Stimulated activated naive CD8-positive, alpha-beta T cell treated with anti-CD3 and anti-CD28 coated beads, Interleukin-15, Interleukin-2, amounts not matched to agents 100 ng/mL and 50 ng/mL, for 24 hours (primary cell): ENCODE measurements at regions not wholly inside any gene's neighbourhood (a gene's known extent, or its start where the extent isn't known, plus 50 kb on each side); places are given as distances from the start of the nearest gene placed in this dataset.

Source experiments
- H3K27ac Mint-ChIP-seq: one replicate; pipeline ENCODE4 v1.8.0; 2021; ENCODE audit warnings: mild to moderate bottlenecking, mixed read lengths
- H3K27me3 Mint-ChIP-seq: one replicate; pipeline ENCODE4 v1.8.0; 2021; ENCODE audit warnings: mixed read lengths
- H3K36me3 Mint-ChIP-seq: one replicate; pipeline ENCODE4 v1.8.0; 2021; ENCODE audit warnings: low read depth, mixed read lengths
- H3K4me1 Mint-ChIP-seq: one replicate; pipeline ENCODE4 v1.8.0; 2021; ENCODE audit warnings: low read depth, mixed read lengths
- H3K4me3 Mint-ChIP-seq: one replicate; pipeline ENCODE4 v1.8.0; 2021; ENCODE audit warnings: mild to moderate bottlenecking, mixed read lengths
- H3K9me3 Mint-ChIP-seq: one replicate; pipeline ENCODE4 v1.8.0; 2021; ENCODE audit warnings: mixed read lengths

- Mint-ChIP-seq H3K4me1 (no peaks in the 10 kb centered on the region), H3K4me3 (no peak overlapping the region), H3K27ac (no peak overlapping the region)
Observed at GRCh38 chr10:33401300-33401699, 66.8 kb upstream of the NRP1 start.

GRCh38 chr10:33398796-33399195, 64.3 kb upstream of the NRP1 start:
- Mint-ChIP-seq H3K36me3 (no peaks in the 10 kb centered on the region), H3K27ac (no peak overlapping the region), H3K27me3 (peaks cover 18% of the 10 kb centered on the region), H3K9me3 (peaks cover 16% of the 10 kb centered on the region), H3K4me1 (no peaks in the 10 kb centered on the region), H3K4me3 (no peak overlapping the region)

More at GRCh38 chr10:33401300-33401699, 66.8 kb upstream of the NRP1 start:
- Mint-ChIP-seq H3K9me3 (peaks cover 16% of the 10 kb centered on the region), H3K27me3 (peaks cover 29% of the 10 kb centered on the region), H3K36me3 (no peaks in the 10 kb centered on the region)

- Mint-ChIP-seq H3K27ac (no peak overlapping the region), H3K9me3 (peaks cover 16% of the 10 kb centered on the region), H3K27me3 (peaks cover 11% of the 10 kb centered on the region), H3K4me3 (no peak overlapping the region), H3K36me3 (no peaks in the 10 kb centered on the region), H3K4me1 (no peaks in the 10 kb centered on the region)
Observed at GRCh38 chr10:33396938-33397337, 62.5 kb upstream of the NRP1 start.

GRCh38 chr10:33396279-33396678, 61.8 kb upstream of the NRP1 start:
- H3K9me3 Mint-ChIP-seq, result peaks cover 16% of the 10 kb centered on the region
- H3K4me1 Mint-ChIP-seq, result no peaks in the 10 kb centered on the region
- peaks cover 17% of the 10 kb centered on the region for H3K27me3 Mint-ChIP-seq
- H3K36me3 Mint-ChIP-seq, result no peaks in the 10 kb centered on the region
- H3K27ac Mint-ChIP-seq, result no peak overlapping the region
- H3K4me3 Mint-ChIP-seq, result no peak overlapping the region

- Mint-ChIP-seq H3K9me3 (peaks cover 16% of the 10 kb centered on the region), H3K27me3 (peaks cover 18% of the 10 kb centered on the region), H3K4me3 (no peak overlapping the region), H3K36me3 (no peaks in the 10 kb centered on the region), H3K27ac (no peak overlapping the region), H3K4me1 (no peaks in the 10 kb centered on the region)
Observed at GRCh38 chr10:33395201-33395600, 60.7 kb upstream of the NRP1 start.

- H3K27me3 Mint-ChIP-seq, result peaks cover 31% of the 10 kb centered on the region
- peaks cover 14% of the 10 kb centered on the region for H3K9me3 Mint-ChIP-seq
- H3K4me3 Mint-ChIP-seq, result no peak overlapping the region
- H3K4me1 Mint-ChIP-seq, result no peaks in the 10 kb centered on the region
- no peaks in the 10 kb centered on the region for H3K36me3 Mint-ChIP-seq
- no peak overlapping the region for H3K27ac Mint-ChIP-seq
Observed at GRCh38 chr10:33392706-33393105, 58.2 kb upstream of the NRP1 start.

- Mint-ChIP-seq H3K9me3 (peaks cover 5% of the 10 kb centered on the region), H3K27me3 (peaks cover 30% of the 10 kb centered on the region), H3K27ac (no peak overlapping the region), H3K4me1 (no peaks in the 10 kb centered on the region), H3K36me3 (no peaks in the 10 kb centered on the region), H3K4me3 (no peak overlapping the region)
Observed at GRCh38 chr10:33391611-33392465, 57.4 kb upstream of the NRP1 start.

- Mint-ChIP-seq H3K27me3 (peaks cover 30% of the 10 kb centered on the region), H3K4me3 (no peak overlapping the region), H3K36me3 (no peaks in the 10 kb centered on the region), H3K4me1 (no peaks in the 10 kb centered on the region), H3K9me3 (no peaks in the 10 kb centered on the region), H3K27ac (no peak overlapping the region)
Observed at GRCh38 chr10:33390046-33390445, 55.6 kb upstream of the NRP1 start.

GRCh38 chr10:33388785-33389184, 54.3 kb upstream of the NRP1 start:
- Mint-ChIP-seq H3K27ac (no peak overlapping the region), H3K27me3 (peaks cover 34% of the 10 kb centered on the region), H3K9me3 (no peaks in the 10 kb centered on the region), H3K4me1 (no peaks in the 10 kb centered on the region), H3K4me3 (no peak overlapping the region), H3K36me3 (no peaks in the 10 kb centered on the region)

GRCh38 chr10:33388382-33388781, 53.9 kb upstream of the NRP1 start:
- no peak overlapping the region for H3K27ac Mint-ChIP-seq
- H3K27me3 Mint-ChIP-seq, result peaks cover 36% of the 10 kb centered on the region
- no peak overlapping the region for H3K4me3 Mint-ChIP-seq
- H3K9me3 Mint-ChIP-seq, result no peaks in the 10 kb centered on the region
- no peaks in the 10 kb centered on the region for H3K36me3 Mint-ChIP-seq
- no peaks in the 10 kb centered on the region for H3K4me1 Mint-ChIP-seq

GRCh38 chr10:33387720-33388119, 53.3 kb upstream of the NRP1 start:
- no peak overlapping the region for H3K4me3 Mint-ChIP-seq
- no peak overlapping the region for H3K27ac Mint-ChIP-seq
- H3K27me3 Mint-ChIP-seq, result peaks cover 40% of the 10 kb centered on the region

GRCh38 chr10:33386926-33387325, 52.5 kb upstream of the NRP1 start:
- Mint-ChIP-seq H3K36me3 (no peaks in the 10 kb centered on the region), H3K27me3 (peaks cover 44% of the 10 kb centered on the region), H3K4me3 (no peak overlapping the region), H3K4me1 (no peaks in the 10 kb centered on the region), H3K27ac (no peak overlapping the region), H3K9me3 (no peaks in the 10 kb centered on the region)

More at GRCh38 chr10:33387720-33388119, 53.3 kb upstream of the NRP1 start:
- Mint-ChIP-seq H3K9me3 (no peaks in the 10 kb centered on the region), H3K36me3 (no peaks in the 10 kb centered on the region), H3K4me1 (no peaks in the 10 kb centered on the region)

- Mint-ChIP-seq H3K4me1 (no peaks in the 10 kb centered on the region), H3K9me3 (no peaks in the 10 kb centered on the region), H3K27me3 (peaks cover 39% of the 10 kb centered on the region), H3K4me3 (no peak overlapping the region), H3K36me3 (no peaks in the 10 kb centered on the region), H3K27ac (no peak overlapping the region)
Observed at GRCh38 chr10:33385686-33386085, 51.2 kb upstream of the NRP1 start.

GRCh38 chr10:33385015-33385414, 50.5 kb upstream of the NRP1 start:
- Mint-ChIP-seq H3K4me3 (no peak overlapping the region), H3K27me3 (peaks cover 41% of the 10 kb centered on the region), H3K27ac (no peak overlapping the region), H3K9me3 (no peaks in the 10 kb centered on the region), H3K36me3 (no peaks in the 10 kb centered on the region), H3K4me1 (no peaks in the 10 kb centered on the region)
